SK-N-SH (cell line): ENCODE measurements at regions not wholly inside any gene's neighbourhood (a gene's known extent, or its start where the extent isn't known, plus 50 kb on each side); places are given as distances from the start of the nearest gene placed in this dataset.

Experiments
- CTCF ChIA-PET: fragments of 300-600, 350-600 bp; formaldehyde crosslinking; extraction: SDS; loops from one replicate; lab custom pipeline; 2021; lab: Yijun Ruan, JAX
- POLR2A ChIA-PET: fragments of 350-600 bp; sonication (Branson Sonifier 250); formaldehyde crosslinking; extraction: SDS; loops from one replicate; lab custom pipeline; 2020; ENCODE audit warnings: antibody characterized with exemption, inconsistent platforms; lab: Yijun Ruan, JAX
- DNase-seq: peaks from one replicate; pipeline ENCODE4 v3.0.0; 2012
- H2AFZ ChIP-seq: fragments of 200-600 bp; sonication (generic); 2 replicates; pipeline ENCODE4 v1.8.1; 2016; ENCODE audit warnings: antibody characterized with exemption, mild to moderate bottlenecking, low read depth
- H3F3A ChIP-seq: fragments of 200-600 bp; sonication (generic); replicated peaks from 2 replicates; pipeline ENCODE3; 2016; ENCODE audit warnings: antibody characterized with exemption, mild to moderate bottlenecking; ENCODE audit not compliant: insufficient read depth
- H3K27ac ChIP-seq, 2 experiments: fragments of 200-500 bp in 1 of 2; fragments of 200-600 bp in 1 of 2; sonication (Bioruptor generic) in 1 of 2; sonication (generic), shearing (Covaris generic) in 1 of 2; 2 replicates each; pipeline versions ENCODE4 v1.5.1 to v1.6.1; 2014 to 2016; ENCODE audit warnings: low read depth in 2 of 2, inconsistent platforms in 1 of 2, low read length in 1 of 2, mild to moderate bottlenecking in 1 of 2, mixed read lengths in 1 of 2
- H3K27me3 ChIP-seq: fragments of 200-600 bp; sonication (generic), shearing (Covaris generic); 2 replicates; pipeline ENCODE4 v1.6.1; 2016; ENCODE audit warnings: mixed run types; ENCODE audit not compliant: insufficient read depth
- H3K36me3 ChIP-seq, 2 experiments: fragments of 200-500 bp in 1 of 2; fragments of 200-600 bp in 1 of 2; sonication (Bioruptor generic) in 1 of 2; sonication (generic) in 1 of 2; replicated peaks in 1 of 2; 2 replicates each; pipeline versions ENCODE3 to v1.5.1; 2014 to 2016; ENCODE audit warnings: low read length in 1 of 2, mild to moderate bottlenecking in 1 of 2; ENCODE audit not compliant: insufficient read depth in 2 of 2, control insufficient read depth in 1 of 2
- H3K4me1 ChIP-seq, 2 experiments: fragments of 200-500 bp in 1 of 2; fragments of 200-600 bp in 1 of 2; sonication (Bioruptor generic) in 1 of 2; sonication (generic), shearing (Covaris generic) in 1 of 2; 2 replicates each; pipeline versions ENCODE4 v1.5.1 to v1.6.1; 2014 to 2016; ENCODE audit warnings: low read depth in 1 of 2, low read length in 1 of 2, mixed run types in 1 of 2; ENCODE audit not compliant: insufficient read depth in 2 of 2, control insufficient read depth in 1 of 2
- H3K4me2 ChIP-seq: fragments of 200-600 bp; sonication (generic), shearing (Covaris generic); 2 replicates; pipeline ENCODE4 v1.6.1; 2017; ENCODE audit warnings: mixed run types
- H3K4me3 ChIP-seq, 2 experiments: fragments of 200-500 bp in 1 of 2; fragments of 200-600 bp in 1 of 2; sonication (Bioruptor generic) in 1 of 2; sonication (generic), shearing (Covaris generic) in 1 of 2; 2 replicates each; pipeline versions ENCODE4 v1.5.1 to v1.8.1; 2014 to 2016; ENCODE audit warnings: low read depth in 2 of 2, inconsistent platforms in 1 of 2, low read length in 1 of 2, mild to moderate bottlenecking in 1 of 2, mixed read lengths in 1 of 2, moderate library complexity in 1 of 2
- H3K79me2 ChIP-seq: fragments of 200-600 bp; sonication (generic); 2 replicates; pipeline ENCODE4 v1.8.1; 2017; ENCODE audit warnings: mild to moderate bottlenecking; ENCODE audit not compliant: insufficient read depth
- H3K9ac ChIP-seq: fragments of 200-600 bp; sonication (generic); 2 replicates; pipeline ENCODE4 v1.6.1; 2017; ENCODE audit warnings: mixed run types
- H3K9me2 ChIP-seq: fragments of 200-600 bp; sonication (generic); 2 replicates; pipeline ENCODE4 v1.6.1; 2017; ENCODE audit warnings: mixed run types
- H3K9me3 ChIP-seq: fragments of 200-600 bp; sonication (generic); 2 replicates; pipeline ENCODE4 v1.6.1; 2017; ENCODE audit warnings: mixed run types, mild to moderate bottlenecking, moderate library complexity
- H4K20me1 ChIP-seq: fragments of 200-600 bp; sonication (generic); 2 replicates; pipeline ENCODE4 v1.6.1; 2017; ENCODE audit warnings: mild to moderate bottlenecking, mixed run types; ENCODE audit not compliant: insufficient read depth
- CTCF ChIP-seq: fragments of 200-600 bp; sonication (generic); IDR thresholded peaks from 2 replicates; pipeline ENCODE4 v1.6.1; 2017; ENCODE audit warnings: antibody characterized with exemption, mild to moderate bottlenecking, moderate library complexity
- FOXJ3 ChIP-seq: sonication (generic); formaldehyde crosslinking; IDR thresholded peaks from 2 replicates; pipeline ENCODE4 v1.5.1; 2020; ENCODE audit warnings: mild to moderate bottlenecking, missing genetic modification reagents
- FOXM1 ChIP-seq: IDR thresholded peaks from 2 replicates; pipeline ENCODE4 v1.4.0; 2012; ENCODE audit warnings: low read depth, mild to moderate bottlenecking
- GABPA ChIP-seq: IDR thresholded peaks from 2 replicates; pipeline ENCODE4 v1.4.0; 2012; ENCODE audit warnings: low read depth, mild to moderate bottlenecking
- IRF3 ChIP-seq: fragments of 150-350 bp; IDR thresholded peaks from 2 replicates; pipeline ENCODE4 v1.6.1; 2016; ENCODE audit warnings: mild to moderate bottlenecking, low read depth, low read length
- MAX ChIP-seq: IDR thresholded peaks from 2 replicates; pipeline ENCODE4 v1.4.0; 2012; ENCODE audit warnings: low read depth
- NFIC ChIP-seq: IDR thresholded peaks from 2 replicates; pipeline ENCODE4 v1.4.0; 2012; ENCODE audit warnings: borderline replicate concordance
- NRF1 ChIP-seq: IDR thresholded peaks from 2 replicates; pipeline ENCODE4 v1.6.1; 2012; ENCODE audit warnings: low read depth, mild to moderate bottlenecking, low read length
- POLR2AphosphoS5 ChIP-seq: IDR thresholded peaks from 2 replicates; pipeline ENCODE4 v1.6.1; 2012; ENCODE audit warnings: low read depth, low read length
- RAD21 ChIP-seq: IDR thresholded peaks from 2 replicates; pipeline ENCODE4 v1.6.1; 2012; ENCODE audit warnings: mild to moderate bottlenecking, low read length
- RFX5 ChIP-seq: IDR thresholded peaks from 2 replicates; pipeline ENCODE4 v1.6.1; 2012; ENCODE audit warnings: mild to moderate bottlenecking, improper control_type of control experiment, low read length
- RXRA ChIP-seq: IDR thresholded peaks from 2 replicates; pipeline ENCODE4 v1.4.0; 2012; ENCODE audit warnings: low read depth, mild to moderate bottlenecking, borderline replicate concordance
- SIN3A ChIP-seq: IDR thresholded peaks from 2 replicates; pipeline ENCODE4 v1.6.1; 2012; ENCODE audit warnings: low read depth, mild to moderate bottlenecking, low read length, moderate library complexity, borderline replicate concordance
- TCF12 ChIP-seq: IDR thresholded peaks from 2 replicates; pipeline ENCODE4 v1.4.0; 2012
- USF1 ChIP-seq: IDR thresholded peaks from 2 replicates; pipeline ENCODE4 v1.4.0; 2012; ENCODE audit warnings: low read depth, borderline replicate concordance
- ZBTB33 ChIP-seq: IDR thresholded peaks from 2 replicates; pipeline ENCODE4 v1.4.0; 2012; ENCODE audit warnings: low read depth, borderline replicate concordance
- WGBS: methylation state at CpG from one replicate; pipeline ENCODE4 v1.1.6; 2017; ENCODE audit warnings: low lambda C conversion rate; 5-methylcytosine and 5-hydroxymethylcytosine counted together

GRCh38 chr2:55995211-55995610, 71.6 kb upstream of the EFEMP1 start:
- no peaks in the 10 kb centered on the region for H4K20me1 ChIP-seq
- no peaks in the 10 kb centered on the region for H3K9me2 ChIP-seq
- H3K9me3 ChIP-seq, result no peaks in the 10 kb centered on the region
- TF ChIP-seq TCF12, result no peak
- TF ChIP-seq FOXJ3 (CRISPR knock-in tag), result no peak
- TF ChIP-seq NRF1, result no peak
- no peak overlapping the region for H3K4me2 ChIP-seq
- ChIA-PET POLR2A (no interaction called here), CTCF (no interaction called here)
- H3K4me1 ChIP-seq, result 0 out of 4 replicates have a peak, but pooled peaks cover 0 to 12% of the 10 kb centered on the region in 2 experiments
- no peak overlapping the region for H3K4me3 ChIP-seq
- 40% methylated on average over 1 of the region's 1 CpG for WGBS
- H3K27ac ChIP-seq, result no peak overlapping the region
- H3K9ac ChIP-seq, result no peak overlapping the region
- no peak for DNase-seq
- H3K36me3 ChIP-seq, result no peaks in the 10 kb centered on the region
- no peaks in the 10 kb centered on the region for H3K79me2 ChIP-seq
- H3F3A ChIP-seq, result peaks cover 21% of the 10 kb centered on the region
- H2AFZ ChIP-seq, result no peak overlapping the region
- H3K27me3 ChIP-seq, result no peaks in the 10 kb centered on the region

- Histone ChIP-seq H3K27me3 (no peaks in the 10 kb centered on the region), H3K4me3 (no peak overlapping the region), H3K79me2 (no peaks in the 10 kb centered on the region), H3K4me1 (0 out of 4 replicates have a peak, but pooled peaks cover 0 to 12% of the 10 kb centered on the region in 2 experiments), H4K20me1 (no peaks in the 10 kb centered on the region), H3K4me2 (no peak overlapping the region), H3K9me2 (no peaks in the 10 kb centered on the region), H2AFZ (no peak overlapping the region), H3K36me3 (no peaks in the 10 kb centered on the region), H3K27ac (no peak overlapping the region), H3K9ac (no peak overlapping the region), H3K9me3 (no peaks in the 10 kb centered on the region), H3F3A (peaks cover 21% of the 10 kb centered on the region)
- 67% methylated on average over 2 of the region's 2 CpGs for WGBS
- ChIA-PET CTCF (interaction anchor here (1.8 kb wide), 1 partner anchor 277 kb away, joined by 7 read pairs; no protein-coding TSS in a partner anchor), POLR2A (no interaction called here)
- DNase-seq, result no peak
- no peak for TF ChIP-seq RFX5
- TF ChIP-seq GABPA, result no peak
- no peak for TF ChIP-seq NFIC
These were observed 72.3 kb upstream of the EFEMP1 start for GRCh38 chr2:55995902-55996301.

- POLR2A ChIA-PET, result no interaction called here
- no peak overlapping the region for H3K4me2 ChIP-seq
- no peak for TF ChIP-seq GABPA
- no peak for TF ChIP-seq POLR2AphosphoS5
- no peak for TF ChIP-seq IRF3
- TF ChIP-seq ZBTB33, result no peak
- TF ChIP-seq RXRA, result no peak
- TF ChIP-seq CTCF, result no peak
- no peak for TF ChIP-seq SIN3A
- TF ChIP-seq RAD21, result no peak
- TF ChIP-seq NRF1, result no peak
- TF ChIP-seq MAX, result no peak
- TF ChIP-seq FOXM1, result no peak
- no peak for TF ChIP-seq USF1
- TF ChIP-seq RFX5, result no peak
These were observed 75.6 kb upstream of the EFEMP1 start for GRCh38 chr2:55999231-55999630.

More at GRCh38 chr2:55999231-55999630, 75.6 kb upstream of the EFEMP1 start:
- no peaks in the 10 kb centered on the region for H3K79me2 ChIP-seq
- CTCF ChIA-PET, result no interaction called here
- no peaks in the 10 kb centered on the region for H3K36me3 ChIP-seq
- H3K9me2 ChIP-seq, result no peaks in the 10 kb centered on the region
- H3K27me3 ChIP-seq, result no peaks in the 10 kb centered on the region
- peak overlapping the region; percentile 44; the same call in 1 of the 2 replicates for H2AFZ ChIP-seq
- no peak overlapping the region for H3K4me3 ChIP-seq
- H4K20me1 ChIP-seq, result no peaks in the 10 kb centered on the region
- H3K9me3 ChIP-seq, result no peaks in the 10 kb centered on the region
- H3K27ac ChIP-seq, result no peak overlapping the region
- H3K4me1 ChIP-seq, result no peaks in the 10 kb centered on the region
- no peak overlapping the region for H3K9ac ChIP-seq
- DNase-seq, result no peak
- H3F3A ChIP-seq, result peaks cover 4% of the 10 kb centered on the region
